Activated T-cell treated with anti-CD3 and anti-CD28 coated beads, Interleukin-2, amount 50 U/mL, for 24 hours (primary cell): ENCODE measurements at regions not wholly inside any gene's neighbourhood (a gene's known extent, or its start where the extent isn't known, plus 50 kb on each side); places are given as distances from the start of the nearest gene placed in this dataset.

ENCODE experiments used
- DNase-seq: peaks from one replicate; pipeline ENCODE4 v3.0.0-alpha.2; 2020
- H3K27ac Mint-ChIP-seq: 2 replicates; pipeline ENCODE4 v1.8.0; 2020; ENCODE audit warnings: mild to moderate bottlenecking, mixed read lengths
- H3K27me3 Mint-ChIP-seq: 2 replicates; pipeline ENCODE4 v1.8.0; 2020; ENCODE audit warnings: mixed read lengths
- H3K36me3 Mint-ChIP-seq: 2 replicates; pipeline ENCODE4 v1.8.0; 2020; ENCODE audit warnings: low read depth, mixed read lengths
- H3K4me1 Mint-ChIP-seq: 2 replicates; pipeline ENCODE4 v1.8.0; 2020; ENCODE audit warnings: low read depth, mixed read lengths
- H3K4me3 Mint-ChIP-seq: 2 replicates; pipeline ENCODE4 v1.8.0; 2020; ENCODE audit warnings: mild to moderate bottlenecking, moderate library complexity, mixed read lengths
- H3K9me3 Mint-ChIP-seq: 2 replicates; pipeline ENCODE4 v1.8.0; 2020; ENCODE audit warnings: mixed read lengths

- no peak overlapping the region for H3K4me3 Mint-ChIP-seq
- no peaks in the 10 kb centered on the region for H3K4me1 Mint-ChIP-seq
- no peak overlapping the region for H3K27ac Mint-ChIP-seq
- H3K27me3 Mint-ChIP-seq: no peaks in the 10 kb centered on the region
- DNase-seq: no peak
- H3K9me3 Mint-ChIP-seq: peaks cover 41% of the 10 kb centered on the region
- no peaks in the 10 kb centered on the region for H3K36me3 Mint-ChIP-seq
These were observed 1459.3 kb downstream of the UQCRFS1 start for GRCh38 chr19:27753622-27754021.

GRCh38 chr19:27752530-27753184 lies 1460.3 kb downstream of the UQCRFS1 start:
- DNase-seq: no peak
- Mint-ChIP-seq H3K4me3 (no peak overlapping the region), H3K36me3 (no peaks in the 10 kb centered on the region), H3K4me1 (no peaks in the 10 kb centered on the region), H3K27ac (no peak overlapping the region), H3K9me3 (peaks cover 36% of the 10 kb centered on the region), H3K27me3 (no peaks in the 10 kb centered on the region)

GRCh38 chr19:27751044-27751391 lies 1461.9 kb downstream of the UQCRFS1 start:
- Mint-ChIP-seq H3K36me3 (no peaks in the 10 kb centered on the region), H3K4me3 (no peak overlapping the region), H3K27ac (no peak overlapping the region), H3K4me1 (peaks cover 6% of the 10 kb centered on the region), H3K27me3 (no peaks in the 10 kb centered on the region), H3K9me3 (peaks cover 38% of the 10 kb centered on the region)
- no peak for DNase-seq

- Mint-ChIP-seq H3K27ac (no peak overlapping the region), H3K36me3 (no peaks in the 10 kb centered on the region), H3K4me1 (peaks cover 7% of the 10 kb centered on the region), H3K27me3 (no peaks in the 10 kb centered on the region), H3K4me3 (no peak overlapping the region), H3K9me3 (peaks cover 36% of the 10 kb centered on the region)
- no peak for DNase-seq
These were observed 1462.4 kb downstream of the UQCRFS1 start for GRCh38 chr19:27750391-27751043.

GRCh38 chr19:27748551-27749152 lies 1464.3 kb downstream of the UQCRFS1 start:
- Mint-ChIP-seq H3K27ac (no peak overlapping the region), H3K27me3 (no peaks in the 10 kb centered on the region), H3K4me3 (no peak overlapping the region), H3K9me3 (peaks cover 29% of the 10 kb centered on the region), H3K4me1 (peaks cover 7% of the 10 kb centered on the region), H3K36me3 (no peaks in the 10 kb centered on the region)
- DNase-seq: no peak

- Mint-ChIP-seq H3K9me3 (peaks cover 30% of the 10 kb centered on the region), H3K27ac (no peak overlapping the region), H3K27me3 (no peaks in the 10 kb centered on the region), H3K4me1 (peaks cover 7% of the 10 kb centered on the region), H3K36me3 (no peaks in the 10 kb centered on the region), H3K4me3 (no peak overlapping the region)
- DNase-seq: no peak
These were observed 1466.1 kb downstream of the UQCRFS1 start for GRCh38 chr19:27746691-27747380.

GRCh38 chr19:27745978-27746542 lies 1466.9 kb downstream of the UQCRFS1 start:
- Mint-ChIP-seq H3K9me3 (peaks cover 30% of the 10 kb centered on the region), H3K27me3 (no peaks in the 10 kb centered on the region), H3K4me1 (peaks cover 7% of the 10 kb centered on the region), H3K4me3 (no peak overlapping the region), H3K27ac (no peak overlapping the region), H3K36me3 (peaks cover 4% of the 10 kb centered on the region)
- no peak for DNase-seq

GRCh38 chr19:27744926-27745768 lies 1467.8 kb downstream of the UQCRFS1 start:
- peaks cover 35% of the 10 kb centered on the region for H3K9me3 Mint-ChIP-seq

GRCh38 chr19:27742041-27742440 lies 1470.9 kb downstream of the UQCRFS1 start:
- H3K27me3 Mint-ChIP-seq: no peaks in the 10 kb centered on the region
- peaks cover 44% of the 10 kb centered on the region for H3K36me3 Mint-ChIP-seq
- peaks cover 51% of the 10 kb centered on the region for H3K9me3 Mint-ChIP-seq
- no peak overlapping the region for H3K27ac Mint-ChIP-seq
- H3K4me1 Mint-ChIP-seq: peaks cover 7% of the 10 kb centered on the region
- no peak overlapping the region for H3K4me3 Mint-ChIP-seq
- DNase-seq: no peak

More at GRCh38 chr19:27744926-27745768, 1467.8 kb downstream of the UQCRFS1 start:
- no peaks in the 10 kb centered on the region for H3K27me3 Mint-ChIP-seq
- no peak for DNase-seq
- H3K36me3 Mint-ChIP-seq: peaks cover 13% of the 10 kb centered on the region
- no peak overlapping the region for H3K27ac Mint-ChIP-seq
- H3K4me1 Mint-ChIP-seq: peaks cover 7% of the 10 kb centered on the region
- H3K4me3 Mint-ChIP-seq: no peak overlapping the region

GRCh38 chr19:27741236-27741635 lies 1471.7 kb downstream of the UQCRFS1 start:
- peaks cover 52% of the 10 kb centered on the region for H3K36me3 Mint-ChIP-seq
- peaks cover 58% of the 10 kb centered on the region for H3K9me3 Mint-ChIP-seq
- no peak overlapping the region for H3K27ac Mint-ChIP-seq
- no peak for DNase-seq
- H3K27me3 Mint-ChIP-seq: no peaks in the 10 kb centered on the region
- H3K4me1 Mint-ChIP-seq: peaks cover 3% of the 10 kb centered on the region
- H3K4me3 Mint-ChIP-seq: no peak overlapping the region

GRCh38 chr19:27740396-27740795 lies 1472.6 kb downstream of the UQCRFS1 start:
- H3K4me1 Mint-ChIP-seq: no peaks in the 10 kb centered on the region
- no peak overlapping the region for H3K4me3 Mint-ChIP-seq
- H3K27ac Mint-ChIP-seq: no peak overlapping the region
- peaks cover 61% of the 10 kb centered on the region for H3K36me3 Mint-ChIP-seq
- DNase-seq: no peak
- H3K27me3 Mint-ChIP-seq: no peaks in the 10 kb centered on the region
- H3K9me3 Mint-ChIP-seq: peaks cover 65% of the 10 kb centered on the region

- no peaks in the 10 kb centered on the region for H3K27me3 Mint-ChIP-seq
- DNase-seq: no peak
- peaks cover 71% of the 10 kb centered on the region for H3K9me3 Mint-ChIP-seq
- peaks cover 78% of the 10 kb centered on the region for H3K36me3 Mint-ChIP-seq
- no peak overlapping the region for H3K4me3 Mint-ChIP-seq
- no peaks in the 10 kb centered on the region for H3K4me1 Mint-ChIP-seq
- H3K27ac Mint-ChIP-seq: no peak overlapping the region
These were observed 1474.3 kb downstream of the UQCRFS1 start for GRCh38 chr19:27738569-27739193.

GRCh38 chr19:27736225-27736624 lies 1476.7 kb downstream of the UQCRFS1 start:
- no peak overlapping the region for H3K27ac Mint-ChIP-seq
- DNase-seq: no peak
- no peak overlapping the region for H3K4me3 Mint-ChIP-seq
- H3K9me3 Mint-ChIP-seq: peaks cover 87% of the 10 kb centered on the region
- H3K4me1 Mint-ChIP-seq: no peaks in the 10 kb centered on the region
- H3K27me3 Mint-ChIP-seq: no peaks in the 10 kb centered on the region
- H3K36me3 Mint-ChIP-seq: peaks cover 99% of the 10 kb centered on the region
